ENCODE measurements at regions not wholly inside any gene's neighbourhood (a gene's known extent, or its start where the extent isn't known, plus 50 kb on each side); places are given as distances from the start of the nearest gene placed in this dataset.

DNA sequence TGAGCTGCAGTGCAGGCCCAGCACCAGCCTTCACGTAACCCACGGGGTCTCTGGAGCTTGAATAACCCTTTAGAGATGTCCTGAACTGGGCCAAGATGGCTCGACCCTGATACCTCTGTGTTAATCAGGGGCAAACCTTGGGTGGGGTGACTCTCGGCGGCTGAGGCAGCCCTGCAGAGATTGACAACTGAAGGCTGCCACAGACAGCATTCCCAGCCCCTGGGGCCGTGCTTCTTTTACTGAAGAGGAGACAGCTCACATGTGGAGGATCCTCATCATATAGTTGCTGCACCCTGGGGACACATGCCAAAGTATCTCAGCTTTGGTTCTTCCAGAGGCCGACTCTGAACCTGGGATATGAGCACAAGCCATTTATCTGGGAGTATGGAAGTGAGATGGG lies 57.3 kb upstream of the PTGFRN start:
- no peak for TF ChIP-seq CTCF (IDR thresholded peaks at IDR 0.05)
- TF ChIP-seq POLR2A (IDR thresholded peaks at IDR 0.05): no peak

All from transverse colon (tissue), 3 donors.